GM12878 (cell line): ENCODE measurements at regions not wholly inside any gene's neighbourhood (a gene's known extent, or its start where the extent isn't known, plus 50 kb on each side); places are given as distances from the start of the nearest gene placed in this dataset.

ENCODE experiments used
- ATAC-seq: fragments of 200-7000 bp; cut with Tn5 transposase; 3 replicates; pipeline ENCODE4 v1.9.1; 2020; ENCODE audit warnings: mild to moderate bottlenecking, moderate library complexity
- BruUV-seq: library from RNA; stranded (reverse); fragments of 400-500 nt; replicated peaks from 2 replicates; lab custom pipeline; 2021; lab: Mats Ljungman, UMichigan
- CTCF ChIA-PET: fragments of 300-600 bp; sonication (Branson Sonifier 250); formaldehyde crosslinking; extraction: SDS; loops from one replicate; lab custom pipeline; 2021; ENCODE audit warnings: inconsistent platforms; lab: Yijun Ruan, JAX
- POLR2A ChIA-PET: fragments of 350-600 bp; formaldehyde crosslinking; extraction: SDS; loops from one replicate; lab custom pipeline; 2021; ENCODE audit warnings: inconsistent platforms; lab: Charles Lee
- RAD21 ChIA-PET: fragments of 300-600 bp; sonication (Branson Sonifier 250); formaldehyde crosslinking; loops from one replicate; lab custom pipeline; 2023; ENCODE audit warnings: antibody characterized with exemption; ENCODE audit not compliant: unreplicated experiment; lab: Charles Lee
- SMC1A ChIA-PET: fragments of 300-600 bp; sonication (Branson Sonifier 250); formaldehyde crosslinking; loops from one replicate; lab custom pipeline; 2023; ENCODE audit not compliant: unreplicated experiment, uncharacterized antibody; lab: Charles Lee
- DNase-seq: peaks from one replicate; pipeline ENCODE4 v3.0.0-alpha.2; 2011; ENCODE audit warnings: low read depth, low spot score
- FAIRE-seq: peaks from 3 replicates; lab custom pipeline; 2011; peaks lifted over from hg19 to GRCh38; lab: Jason Lieb, UNC
- H2AFZ ChIP-seq: 2 replicates; pipeline ENCODE4 v1.6.0; 2011; ENCODE audit warnings: low read depth, low read length, control low read depth; ENCODE audit not compliant: control insufficient read depth
- H3K27ac ChIP-seq: 2 replicates; pipeline ENCODE4 v1.5.1; 2011; ENCODE audit warnings: control low read depth; ENCODE audit not compliant: control insufficient read depth, insufficient read depth
- H3K27me3 ChIP-seq, 2 experiments: replicated peaks in 1 of 2; 2 replicates each; pipeline versions ENCODE4 v1.6.0 to v1.6.1; 2011; ENCODE audit warnings: low read length in 1 of 2; ENCODE audit not compliant: control insufficient read depth in 2 of 2, insufficient read depth in 2 of 2
- H3K36me3 ChIP-seq, 2 experiments: 2 replicates each; pipeline ENCODE4 v1.5.1; 2011; ENCODE audit warnings: low read length in 1 of 2; ENCODE audit not compliant: control insufficient read depth in 2 of 2, insufficient read depth in 2 of 2
- H3K4me1 ChIP-seq: 2 replicates; pipeline ENCODE4 v1.6.1; 2011; ENCODE audit warnings: mild to moderate bottlenecking, low read length, moderate library complexity, mixed read lengths; ENCODE audit not compliant: control insufficient read depth, insufficient read depth
- H3K4me2 ChIP-seq: 2 replicates; pipeline ENCODE4 v1.6.0; 2011; ENCODE audit warnings: control low read depth; ENCODE audit not compliant: control insufficient read depth, insufficient read depth
- H3K4me3 ChIP-seq: fragments of 200-600 bp; sonication (generic); 2 replicates; pipeline ENCODE4 v1.5.1; 2016
- H3K79me2 ChIP-seq: 2 replicates; pipeline ENCODE4 v1.6.0; 2011; ENCODE audit warnings: low read length; ENCODE audit not compliant: control insufficient read depth, insufficient read depth
- H3K9ac ChIP-seq: 2 replicates; pipeline ENCODE4 v1.8.0; 2011; ENCODE audit warnings: low read length, control low read depth, mixed read lengths; ENCODE audit not compliant: control insufficient read depth, insufficient read depth
- H3K9me3 ChIP-seq: replicated peaks from 3 replicates; pipeline ENCODE4 v1.5.1; 2011; ENCODE audit warnings: mild to moderate bottlenecking, low read length; ENCODE audit not compliant: control insufficient read depth, insufficient read depth
- H4K20me1 ChIP-seq: 2 replicates; pipeline ENCODE4 v1.6.0; 2011; ENCODE audit not compliant: control insufficient read depth, insufficient read depth
- BACH1 ChIP-seq: fragments of 450-650 bp; IDR thresholded peaks from 2 replicates; pipeline ENCODE4 v1.6.1; 2017; ENCODE audit warnings: mild to moderate bottlenecking, borderline replicate concordance
- CREB1 ChIP-seq: IDR thresholded peaks from 2 replicates; pipeline ENCODE4 v1.6.1; 2012; ENCODE audit warnings: low read depth, mild to moderate bottlenecking, inconsistent platforms
- IKZF2 ChIP-seq, 2 experiments: fragments of 450-650 bp; IDR thresholded peaks; 2 replicates each; pipeline ENCODE4 v1.6.1; 2017; ENCODE audit warnings: mild to moderate bottlenecking in 2 of 2, moderate library complexity in 2 of 2
- MTA2 ChIP-seq: fragments of 450-650 bp; IDR thresholded peaks from 2 replicates; pipeline ENCODE4 v1.6.1; 2016; ENCODE audit warnings: low read depth, mild to moderate bottlenecking, moderate library complexity
- MYC ChIP-seq: IDR thresholded peaks from 2 replicates; pipeline ENCODE4 v1.6.1; 2011; ENCODE audit warnings: mild to moderate bottlenecking, low read length, moderate library complexity, inconsistent platforms; ENCODE audit not compliant: insufficient read depth, insufficient replicate concordance, insufficient read length, severe bottlenecking
- NR2F1 ChIP-seq: fragments of 450-650 bp; conservative IDR thresholded peaks from 2 replicates; pipeline ENCODE4 v1.6.1; 2017; ENCODE audit warnings: mild to moderate bottlenecking
- PAX8 ChIP-seq: fragments of 450-650 bp; IDR thresholded peaks from 2 replicates; pipeline ENCODE4 v1.6.1; 2017; ENCODE audit warnings: mild to moderate bottlenecking, moderate library complexity
- RBBP5 ChIP-seq: fragments of 200-600 bp; sonication (generic); conservative IDR thresholded peaks from 2 replicates; pipeline ENCODE4 v1.6.1; 2016
- RCOR1 ChIP-seq: conservative IDR thresholded peaks from 2 replicates; pipeline ENCODE4 v1.6.1; 2012; ENCODE audit warnings: low read depth, low read length, improper control_type of control experiment
- SP1 ChIP-seq: IDR thresholded peaks from one replicate; pipeline ENCODE4 v1.6.1; 2011; ENCODE audit warnings: low read depth, low read length
- STAT3 ChIP-seq: IDR thresholded peaks from 2 replicates; pipeline ENCODE4 v1.6.1; 2011; ENCODE audit warnings: low read depth, low read length, improper control_type of control experiment
- SUPT20H ChIP-seq: IDR thresholded peaks from 2 replicates; pipeline ENCODE4 v1.6.1; 2011; ENCODE audit warnings: low read depth, mild to moderate bottlenecking, low read length, moderate library complexity, borderline replicate concordance; ENCODE audit not compliant: control insufficient read depth
- WRNIP1 ChIP-seq: IDR thresholded peaks from 2 replicates; pipeline ENCODE4 v1.6.1; 2011; ENCODE audit warnings: low read depth, low read length, improper control_type of control experiment, borderline replicate concordance
- ZNF24 ChIP-seq: fragments of 450-650 bp; IDR thresholded peaks from 2 replicates; pipeline ENCODE4 v1.6.1; 2017; ENCODE audit warnings: antibody characterized with exemption, mild to moderate bottlenecking
- WGBS: methylation state at CpG from one replicate; pipeline ENCODE4 v1.1.6; 2016; ENCODE audit warnings: low lambda C conversion rate; ENCODE audit not compliant: insufficient replicate concordance, insufficient coverage; ENCODE audit errors: missing lambda C conversion rate; 5-methylcytosine and 5-hydroxymethylcytosine counted together
- in situ Hi-C: fragments of 300-500 bp; cut with MboI; formaldehyde crosslinking; loops from 9 replicates; pipeline ENCODE4 v1.14.3; 2018; ENCODE audit warnings: mixed read lengths
- intact Hi-C: fragments of 100-400 bp; cut with micrococcal nuclease; formaldehyde crosslinking; loops from one replicate; pipeline ENCODE4 v1.14.2; 2022; ENCODE audit not compliant: unreplicated experiment
- TF ChIP-seq, protein P1 (sequence below): IDR thresholded peaks from 2 replicates; pipeline ENCODE4 v1.6.1; 2012; ENCODE audit warnings: low read length, inconsistent platforms
- TF ChIP-seq, protein P2 (sequence below): fragments of 450-650 bp; conservative IDR thresholded peaks from 2 replicates; pipeline ENCODE4 v1.6.1; 2017; ENCODE audit warnings: mild to moderate bottlenecking, moderate library complexity
- TF ChIP-seq, protein P3 (sequence below): fragments of 450-650 bp; IDR thresholded peaks from 2 replicates; pipeline ENCODE4 v1.6.1; 2017; ENCODE audit warnings: mild to moderate bottlenecking, moderate library complexity
- TF ChIP-seq, protein P4 (sequence below): IDR thresholded peaks from 2 replicates; pipeline ENCODE4 v1.6.1; 2012; ENCODE audit warnings: low read depth, low read length, improper control_type of control experiment

DNA sequence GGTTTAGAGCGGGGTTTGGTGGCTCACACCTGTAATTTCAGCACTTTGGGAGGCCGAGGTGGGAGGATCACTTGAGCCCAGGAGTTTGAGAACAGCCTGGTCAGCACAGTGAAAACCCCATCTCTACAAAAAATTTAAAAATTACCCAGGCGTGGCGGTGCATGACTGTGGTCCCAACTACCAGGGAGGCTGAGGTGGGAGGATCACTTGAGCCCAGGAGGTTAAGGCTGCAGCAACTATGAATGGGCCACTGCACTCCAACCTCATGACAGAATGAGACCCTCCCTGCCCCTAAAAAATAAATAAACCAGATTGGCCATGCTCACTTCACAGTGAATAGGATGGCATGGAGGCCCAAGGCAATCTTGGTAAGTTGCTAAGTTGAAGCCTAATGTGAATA, 168.9 kb downstream of the RHOU start (continued):
- TF ChIP-seq, protein P1, sequence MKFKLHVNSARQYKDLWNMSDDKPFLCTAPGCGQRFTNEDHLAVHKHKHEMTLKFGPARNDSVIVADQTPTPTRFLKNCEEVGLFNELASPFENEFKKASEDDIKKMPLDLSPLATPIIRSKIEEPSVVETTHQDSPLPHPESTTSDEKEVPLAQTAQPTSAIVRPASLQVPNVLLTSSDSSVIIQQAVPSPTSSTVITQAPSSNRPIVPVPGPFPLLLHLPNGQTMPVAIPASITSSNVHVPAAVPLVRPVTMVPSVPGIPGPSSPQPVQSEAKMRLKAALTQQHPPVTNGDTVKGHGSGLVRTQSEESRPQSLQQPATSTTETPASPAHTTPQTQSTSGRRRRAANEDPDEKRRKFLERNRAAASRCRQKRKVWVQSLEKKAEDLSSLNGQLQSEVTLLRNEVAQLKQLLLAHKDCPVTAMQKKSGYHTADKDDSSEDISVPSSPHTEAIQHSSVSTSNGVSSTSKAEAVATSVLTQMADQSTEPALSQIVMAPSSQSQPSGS, result no peak
- TF ChIP-seq RBBP5, result no peak
- no peak for TF ChIP-seq MTA2
- TF ChIP-seq NR2F1, result no peak
- no peak for TF ChIP-seq ZNF24
- TF ChIP-seq, protein P2, sequence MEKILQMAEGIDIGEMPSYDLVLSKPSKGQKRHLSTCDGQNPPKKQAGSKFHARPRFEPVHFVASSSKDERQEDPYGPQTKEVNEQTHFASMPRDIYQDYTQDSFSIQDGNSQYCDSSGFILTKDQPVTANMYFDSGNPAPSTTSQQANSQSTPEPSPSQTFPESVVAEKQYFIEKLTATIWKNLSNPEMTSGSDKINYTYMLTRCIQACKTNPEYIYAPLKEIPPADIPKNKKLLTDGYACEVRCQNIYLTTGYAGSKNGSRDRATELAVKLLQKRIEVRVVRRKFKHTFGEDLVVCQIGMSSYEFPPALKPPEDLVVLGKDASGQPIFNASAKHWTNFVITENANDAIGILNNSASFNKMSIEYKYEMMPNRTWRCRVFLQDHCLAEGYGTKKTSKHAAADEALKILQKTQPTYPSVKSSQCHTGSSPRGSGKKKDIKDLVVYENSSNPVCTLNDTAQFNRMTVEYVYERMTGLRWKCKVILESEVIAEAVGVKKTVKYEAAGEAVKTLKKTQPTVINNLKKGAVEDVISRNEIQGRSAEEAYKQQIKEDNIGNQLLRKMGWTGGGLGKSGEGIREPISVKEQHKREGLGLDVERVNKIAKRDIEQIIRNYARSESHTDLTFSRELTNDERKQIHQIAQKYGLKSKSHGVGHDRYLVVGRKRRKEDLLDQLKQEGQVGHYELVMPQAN, result no peak
- TF ChIP-seq MYC, result no peak
- TF ChIP-seq IKZF2 (IDR thresholded peaks at IDR 0.05), result no peak
- no peak for TF ChIP-seq SUPT20H

DNA sequence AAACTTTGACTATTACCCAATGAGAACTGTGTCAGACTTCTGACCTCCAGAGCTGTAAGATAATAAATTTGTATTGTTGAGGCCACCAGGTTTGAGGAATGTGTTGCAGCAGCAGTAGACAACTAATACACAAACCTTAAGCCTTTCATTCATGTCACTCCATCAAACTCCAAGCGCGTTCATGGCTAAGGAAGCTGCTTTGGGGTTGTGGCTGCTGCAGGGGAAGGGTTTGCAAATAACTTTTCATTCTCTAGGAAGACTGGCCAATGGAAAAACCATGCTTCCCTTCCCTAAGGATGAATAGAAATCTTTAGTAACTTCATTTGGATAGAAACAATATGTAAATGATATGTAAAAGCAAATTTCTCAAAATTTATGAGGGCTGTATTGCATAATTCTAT, 170.4 kb downstream of the RHOU start:
- H3K27ac ChIP-seq, result no peak overlapping the region
- POLR2A ChIA-PET, result no interaction called here
- no TSS peak for BruUV-seq
- FAIRE-seq (no peak), DNase-seq (no peak), ATAC-seq (no peak)
- no peak overlapping the region for H3K4me3 ChIP-seq
- in situ Hi-C loops, result no loop called here
- TF ChIP-seq, protein P3, sequence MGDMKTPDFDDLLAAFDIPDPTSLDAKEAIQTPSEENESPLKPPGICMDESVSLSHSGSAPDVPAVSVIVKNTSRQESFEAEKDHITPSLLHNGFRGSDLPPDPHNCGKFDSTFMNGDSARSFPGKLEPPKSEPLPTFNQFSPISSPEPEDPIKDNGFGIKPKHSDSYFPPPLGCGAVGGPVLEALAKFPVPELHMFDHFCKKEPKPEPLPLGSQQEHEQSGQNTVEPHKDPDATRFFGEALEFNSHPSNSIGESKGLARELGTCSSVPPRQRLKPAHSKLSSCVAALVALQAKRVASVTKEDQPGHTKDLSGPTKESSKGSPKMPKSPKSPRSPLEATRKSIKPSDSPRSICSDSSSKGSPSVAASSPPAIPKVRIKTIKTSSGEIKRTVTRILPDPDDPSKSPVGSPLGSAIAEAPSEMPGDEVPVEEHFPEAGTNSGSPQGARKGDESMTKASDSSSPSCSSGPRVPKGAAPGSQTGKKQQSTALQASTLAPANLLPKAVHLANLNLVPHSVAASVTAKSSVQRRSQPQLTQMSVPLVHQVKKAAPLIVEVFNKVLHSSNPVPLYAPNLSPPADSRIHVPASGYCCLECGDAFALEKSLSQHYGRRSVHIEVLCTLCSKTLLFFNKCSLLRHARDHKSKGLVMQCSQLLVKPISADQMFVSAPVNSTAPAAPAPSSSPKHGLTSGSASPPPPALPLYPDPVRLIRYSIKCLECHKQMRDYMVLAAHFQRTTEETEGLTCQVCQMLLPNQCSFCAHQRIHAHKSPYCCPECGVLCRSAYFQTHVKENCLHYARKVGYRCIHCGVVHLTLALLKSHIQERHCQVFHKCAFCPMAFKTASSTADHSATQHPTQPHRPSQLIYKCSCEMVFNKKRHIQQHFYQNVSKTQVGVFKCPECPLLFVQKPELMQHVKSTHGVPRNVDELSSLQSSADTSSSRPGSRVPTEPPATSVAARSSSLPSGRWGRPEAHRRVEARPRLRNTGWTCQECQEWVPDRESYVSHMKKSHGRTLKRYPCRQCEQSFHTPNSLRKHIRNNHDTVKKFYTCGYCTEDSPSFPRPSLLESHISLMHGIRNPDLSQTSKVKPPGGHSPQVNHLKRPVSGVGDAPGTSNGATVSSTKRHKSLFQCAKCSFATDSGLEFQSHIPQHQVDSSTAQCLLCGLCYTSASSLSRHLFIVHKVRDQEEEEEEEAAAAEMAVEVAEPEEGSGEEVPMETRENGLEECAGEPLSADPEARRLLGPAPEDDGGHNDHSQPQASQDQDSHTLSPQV, result no peak
- TF ChIP-seq BACH1 (no peak), RCOR1 (no peak), WRNIP1 (no peak), SP1 (no peak), PAX8 (no peak), STAT3 (no peak), NR2F1 (no peak), CREB1 (no peak)
- TF ChIP-seq, protein P4, sequence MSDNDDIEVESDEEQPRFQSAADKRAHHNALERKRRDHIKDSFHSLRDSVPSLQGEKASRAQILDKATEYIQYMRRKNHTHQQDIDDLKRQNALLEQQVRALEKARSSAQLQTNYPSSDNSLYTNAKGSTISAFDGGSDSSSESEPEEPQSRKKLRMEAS, result no peak
- no peaks in the 10 kb centered on the region for H3K36me3 ChIP-seq
- no peaks in the 10 kb centered on the region for H3K4me1 ChIP-seq
- no peaks in the 10 kb centered on the region for H3K79me2 ChIP-seq
- SMC1A ChIA-PET, result no interaction called here
- no peaks in the 10 kb centered on the region for H3K9me3 ChIP-seq
- H3K9ac ChIP-seq, result no peak overlapping the region
- no peak overlapping the region for H2AFZ ChIP-seq
- RAD21 ChIA-PET, result no interaction called here
- no peaks in the 10 kb centered on the region for H4K20me1 ChIP-seq
- no peaks in the 10 kb centered on the region; a peak in 3 of 4 replicates for H3K27me3 ChIP-seq
- CTCF ChIA-PET, result no interaction called here
- no peak overlapping the region for H3K4me2 ChIP-seq
- 88% methylated on average over 2 of the region's 2 CpGs for WGBS
- intact Hi-C loops, result no loop called here
